PFSK-1 (cell line): ENCODE measurements at regions not wholly inside any gene's neighbourhood (a gene's known extent, or its start where the extent isn't known, plus 50 kb on each side); places are given as distances from the start of the nearest gene placed in this dataset.

Experiments
- FOXP2 ChIP-seq: optimal IDR thresholded peaks from 2 replicates; pipeline ENCODE3; 2011; ENCODE audit warnings: borderline replicate concordance, control low read depth, inconsistent platforms; ENCODE audit not compliant: insufficient read depth; ENCODE audit errors: extremely low read length, extremely low read depth
- POLR2AphosphoS5 ChIP-seq: IDR thresholded peaks from 2 replicates; pipeline ENCODE4 v1.6.1; 2012; ENCODE audit warnings: low read depth, mild to moderate bottlenecking, control low read depth, low read length, moderate library complexity
- SIN3A ChIP-seq: IDR thresholded peaks from 2 replicates; pipeline ENCODE4 v1.6.1; 2012; ENCODE audit warnings: mild to moderate bottlenecking, low read length, moderate library complexity, borderline replicate concordance; ENCODE audit not compliant: insufficient read depth
- TAF1 ChIP-seq: IDR thresholded peaks from 2 replicates; pipeline ENCODE4 v1.6.1; 2012; ENCODE audit warnings: low read length, control low read depth, borderline replicate concordance; ENCODE audit not compliant: insufficient read depth
- TF ChIP-seq, protein P1 (sequence below), 2 experiments: IDR thresholded peaks; 2 replicates each; pipeline versions ENCODE4 v1.6.1 to v1.8.0; 2011 to 2012; ENCODE audit warnings: low read depth in 2 of 2, low read length in 2 of 2, control low read depth in 1 of 2, inconsistent platforms in 1 of 2, mild to moderate bottlenecking in 1 of 2, moderate library complexity in 1 of 2; ENCODE audit not compliant: insufficient read depth in 1 of 2

DNA sequence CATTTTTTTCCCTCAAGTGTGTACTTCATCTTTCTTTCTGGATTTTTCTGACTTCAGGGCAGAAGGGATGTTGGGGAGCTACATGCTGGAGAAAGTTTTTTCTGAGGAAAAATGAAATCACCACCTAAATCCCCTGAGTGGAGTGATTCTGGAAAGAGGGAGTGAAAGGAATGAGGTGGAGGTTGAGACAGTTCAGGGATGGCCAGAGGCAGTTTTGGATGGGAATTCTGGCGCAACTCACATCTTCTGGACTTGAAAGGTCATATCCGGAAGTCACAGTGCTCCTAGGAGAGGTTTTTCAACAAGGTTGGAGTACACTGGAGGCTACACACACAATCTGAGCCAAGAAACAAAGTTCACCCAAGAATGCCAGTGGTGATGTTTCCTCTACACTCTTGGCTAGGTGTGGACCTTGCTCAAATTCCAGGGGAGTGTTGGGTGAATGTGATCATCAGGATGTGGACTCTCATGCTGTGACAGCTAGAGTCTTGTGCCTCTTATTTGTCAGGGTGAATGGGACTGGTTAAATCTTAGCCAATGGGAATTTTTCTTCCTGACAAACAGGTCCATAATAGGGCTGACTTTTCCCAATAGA is 161.5 kb downstream of the HLX start:
- TF ChIP-seq, protein P1, sequence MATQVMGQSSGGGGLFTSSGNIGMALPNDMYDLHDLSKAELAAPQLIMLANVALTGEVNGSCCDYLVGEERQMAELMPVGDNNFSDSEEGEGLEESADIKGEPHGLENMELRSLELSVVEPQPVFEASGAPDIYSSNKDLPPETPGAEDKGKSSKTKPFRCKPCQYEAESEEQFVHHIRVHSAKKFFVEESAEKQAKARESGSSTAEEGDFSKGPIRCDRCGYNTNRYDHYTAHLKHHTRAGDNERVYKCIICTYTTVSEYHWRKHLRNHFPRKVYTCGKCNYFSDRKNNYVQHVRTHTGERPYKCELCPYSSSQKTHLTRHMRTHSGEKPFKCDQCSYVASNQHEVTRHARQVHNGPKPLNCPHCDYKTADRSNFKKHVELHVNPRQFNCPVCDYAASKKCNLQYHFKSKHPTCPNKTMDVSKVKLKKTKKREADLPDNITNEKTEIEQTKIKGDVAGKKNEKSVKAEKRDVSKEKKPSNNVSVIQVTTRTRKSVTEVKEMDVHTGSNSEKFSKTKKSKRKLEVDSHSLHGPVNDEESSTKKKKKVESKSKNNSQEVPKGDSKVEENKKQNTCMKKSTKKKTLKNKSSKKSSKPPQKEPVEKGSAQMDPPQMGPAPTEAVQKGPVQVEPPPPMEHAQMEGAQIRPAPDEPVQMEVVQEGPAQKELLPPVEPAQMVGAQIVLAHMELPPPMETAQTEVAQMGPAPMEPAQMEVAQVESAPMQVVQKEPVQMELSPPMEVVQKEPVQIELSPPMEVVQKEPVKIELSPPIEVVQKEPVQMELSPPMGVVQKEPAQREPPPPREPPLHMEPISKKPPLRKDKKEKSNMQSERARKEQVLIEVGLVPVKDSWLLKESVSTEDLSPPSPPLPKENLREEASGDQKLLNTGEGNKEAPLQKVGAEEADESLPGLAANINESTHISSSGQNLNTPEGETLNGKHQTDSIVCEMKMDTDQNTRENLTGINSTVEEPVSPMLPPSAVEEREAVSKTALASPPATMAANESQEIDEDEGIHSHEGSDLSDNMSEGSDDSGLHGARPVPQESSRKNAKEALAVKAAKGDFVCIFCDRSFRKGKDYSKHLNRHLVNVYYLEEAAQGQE (IDR thresholded peaks at IDR 0.05; ENCODE audit: insufficient read depth in 1 of 2, low read depth in 2 of 2, low read length in 2 of 2), result no peak
- TF ChIP-seq POLR2AphosphoS5 (no peak), TAF1 (no peak), SIN3A (no peak), FOXP2 (no peak)

DNA sequence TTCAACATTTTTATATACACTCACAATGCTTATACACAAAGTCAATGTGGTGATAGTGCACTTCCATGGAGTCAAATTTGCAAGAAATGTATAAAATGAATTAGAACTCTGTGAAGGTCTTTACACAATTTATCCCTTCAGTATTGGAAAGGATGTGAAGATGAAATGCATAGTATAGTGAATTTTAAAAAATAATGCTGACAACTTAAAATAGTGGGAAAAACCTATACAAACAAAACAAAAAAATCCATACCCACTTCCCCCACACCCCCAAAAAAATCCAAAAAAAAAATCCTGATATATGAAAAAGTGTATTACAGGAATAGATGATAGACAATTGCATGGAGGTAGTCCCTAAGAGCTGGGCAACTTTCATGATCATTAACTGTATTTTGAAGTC is 165.3 kb downstream of the HLX start:
- no peak for TF ChIP-seq SIN3A

DNA sequence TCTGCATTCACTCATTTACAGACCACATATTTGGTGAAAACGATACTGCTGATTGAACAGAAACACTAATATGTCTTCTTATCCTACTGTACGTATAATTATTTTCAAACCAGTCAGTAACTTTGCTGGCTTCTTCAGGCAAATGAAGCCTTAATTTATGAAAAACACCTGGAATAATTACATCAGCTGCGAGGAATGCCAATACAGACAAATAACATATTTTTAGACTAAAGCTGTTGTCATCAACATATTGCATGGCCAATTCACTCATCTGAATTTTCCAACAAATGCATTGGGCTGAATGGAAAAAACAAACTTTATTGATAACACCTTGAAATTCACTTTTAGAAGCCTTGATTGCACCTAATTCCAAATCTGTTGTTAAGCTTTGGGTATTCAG is 165.9 kb downstream of the HLX start:
- TF ChIP-seq SIN3A (no peak), POLR2AphosphoS5 (no peak), TAF1 (no peak), FOXP2 (no peak)
- TF ChIP-seq, protein P1 (IDR thresholded peaks at IDR 0.05; ENCODE audit: insufficient read depth in 1 of 2, low read depth in 2 of 2, low read length in 2 of 2), result no peak

DNA sequence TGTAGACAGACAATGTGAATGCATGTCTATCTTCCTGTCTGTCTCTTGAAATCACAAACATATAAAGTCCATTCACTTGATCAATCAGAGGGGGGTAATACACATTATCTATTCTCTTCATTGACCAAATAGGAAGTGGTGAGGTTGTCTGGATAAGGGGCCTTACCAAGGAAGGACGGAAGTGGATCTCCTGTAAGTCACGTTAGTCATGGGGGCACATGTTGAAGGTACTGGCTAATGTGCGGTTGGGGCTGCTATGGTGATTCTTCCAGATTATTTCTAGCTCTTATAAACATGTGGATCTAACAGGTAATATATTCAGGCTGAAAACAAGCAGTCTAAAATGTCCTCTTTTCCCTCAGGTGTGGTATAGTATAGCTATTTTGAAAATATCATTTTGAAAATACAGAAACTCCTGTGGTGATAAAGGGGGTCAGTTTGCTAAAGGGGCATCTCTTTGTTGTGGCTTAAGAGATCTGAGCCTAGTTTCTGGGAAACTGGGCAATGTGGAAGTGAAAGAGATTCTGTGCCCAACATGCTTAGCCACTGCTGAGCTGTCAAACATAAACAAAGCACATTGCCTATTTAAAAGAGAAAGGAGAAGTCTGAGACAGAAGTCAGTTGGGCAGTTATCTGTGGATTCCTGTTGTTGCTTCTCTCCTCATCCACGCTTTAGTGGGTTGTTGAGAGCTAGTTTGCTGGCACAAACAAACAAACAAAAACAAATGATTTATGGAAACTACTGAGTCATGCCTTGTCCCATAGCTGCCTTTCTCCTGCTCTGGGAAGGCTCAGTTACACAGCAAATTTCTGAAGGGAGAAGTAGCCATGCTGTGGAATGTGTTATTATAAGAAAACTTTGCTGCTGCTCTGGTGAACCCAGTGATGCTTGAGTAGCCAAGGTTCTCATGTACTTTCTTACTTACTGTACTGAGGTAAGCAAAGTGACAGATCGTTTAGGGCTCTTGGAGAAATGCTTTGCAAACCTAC is 166.9 kb downstream of the HLX start:
- TF ChIP-seq FOXP2 (no peak), TAF1 (no peak), SIN3A (no peak)

DNA sequence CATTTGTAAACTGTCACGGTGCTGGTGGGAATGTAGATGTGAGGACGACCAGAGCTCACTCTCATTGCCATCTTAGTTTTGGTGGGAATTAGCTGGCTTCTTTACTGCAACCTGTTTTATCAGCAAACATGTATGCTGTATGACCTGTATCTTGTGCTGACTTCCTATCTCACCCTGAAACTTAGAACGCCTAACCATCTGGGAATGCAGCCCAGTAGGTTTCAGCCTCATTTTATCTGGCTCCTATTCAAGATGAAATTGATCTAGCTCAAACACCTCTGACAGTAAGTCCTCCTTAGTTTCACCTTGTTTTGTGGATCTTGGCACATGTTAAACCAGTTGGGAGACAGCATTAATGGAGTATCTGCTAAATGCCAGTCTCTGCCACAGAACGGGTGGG is 174.6 kb downstream of the HLX start:
- TF ChIP-seq SIN3A (no peak), POLR2AphosphoS5 (no peak), FOXP2 (no peak), TAF1 (no peak)
- TF ChIP-seq, protein P1 (IDR thresholded peaks at IDR 0.05; ENCODE audit: insufficient read depth in 1 of 2, low read depth in 2 of 2, low read length in 2 of 2), result no peak

DNA sequence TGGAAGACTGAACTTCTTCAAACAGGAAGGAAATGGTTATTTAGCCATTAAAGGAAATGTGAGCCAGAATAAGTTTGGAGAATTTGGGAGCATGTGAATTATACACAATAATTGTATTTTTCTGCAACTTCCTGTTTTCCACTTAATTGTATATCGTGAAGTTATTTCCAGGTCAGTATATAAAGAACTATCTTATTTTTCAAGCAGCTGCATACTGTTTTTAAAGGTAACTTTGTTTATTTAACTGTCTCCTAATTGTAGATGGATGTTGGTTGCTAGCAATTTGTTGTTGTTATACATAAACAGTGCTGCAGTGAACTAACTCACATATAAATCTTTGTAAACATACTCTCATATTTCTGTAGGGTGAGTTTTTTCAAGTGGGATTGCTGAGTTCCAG is 180.3 kb downstream of the HLX start:
- no peak for TF ChIP-seq FOXP2
- no peak for TF ChIP-seq POLR2AphosphoS5
- TF ChIP-seq SIN3A, result no peak
- TF ChIP-seq, protein P1 (IDR thresholded peaks at IDR 0.05; ENCODE audit: insufficient read depth in 1 of 2, low read depth in 2 of 2, low read length in 2 of 2), result no peak
- TF ChIP-seq TAF1, result no peak
